NCI-H69 (cell line): ENCODE measurements at regions not wholly inside any gene's neighbourhood (a gene's known extent, or its start where the extent isn't known, plus 50 kb on each side); places are given as distances from the start of the nearest gene placed in this dataset.

Experiments
- DNase-seq: peaks from one replicate; lab custom pipeline; 2025; lab: John Stamatoyannopoulos, UW

DNA sequence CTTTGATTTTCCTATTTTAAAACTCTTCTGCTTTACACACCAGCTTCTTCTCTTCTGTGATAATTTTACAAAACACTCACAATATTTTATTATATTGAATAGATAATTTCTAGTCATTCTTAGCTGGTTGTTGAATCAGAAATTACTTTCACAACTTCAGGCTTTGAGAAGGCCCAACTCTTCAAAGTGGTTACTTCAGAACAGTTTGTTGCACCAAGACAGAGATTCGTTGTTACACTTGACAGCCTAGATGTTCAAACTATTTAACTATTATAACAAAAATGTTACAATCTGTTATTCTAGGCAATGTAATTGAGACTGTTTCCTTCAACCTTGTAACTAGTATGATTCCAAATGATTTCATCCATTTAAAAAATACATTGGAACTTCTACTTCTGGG is 333.2 kb upstream of the CHORDC1 start:
- DNase-seq = no peak

DNA sequence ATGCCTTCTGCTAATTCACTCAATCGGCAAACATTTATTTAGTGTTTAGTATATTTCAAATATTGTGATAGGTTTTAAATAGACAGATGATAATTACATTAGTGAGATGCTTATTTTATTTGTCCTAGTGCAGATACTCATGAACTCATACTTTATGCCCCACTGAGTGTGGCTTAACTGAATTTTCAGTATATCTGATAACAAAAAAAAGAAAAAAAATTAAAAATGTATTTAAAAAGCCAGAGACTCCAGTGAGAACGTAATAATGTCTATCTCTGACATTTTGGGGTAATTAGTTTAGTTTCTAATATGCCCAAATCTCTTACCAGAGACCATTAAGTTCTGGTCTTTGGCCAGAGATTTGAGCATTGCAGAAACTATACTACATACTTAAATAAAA is 332.6 kb upstream of the CHORDC1 start:
- DNase-seq = no peak

DNA sequence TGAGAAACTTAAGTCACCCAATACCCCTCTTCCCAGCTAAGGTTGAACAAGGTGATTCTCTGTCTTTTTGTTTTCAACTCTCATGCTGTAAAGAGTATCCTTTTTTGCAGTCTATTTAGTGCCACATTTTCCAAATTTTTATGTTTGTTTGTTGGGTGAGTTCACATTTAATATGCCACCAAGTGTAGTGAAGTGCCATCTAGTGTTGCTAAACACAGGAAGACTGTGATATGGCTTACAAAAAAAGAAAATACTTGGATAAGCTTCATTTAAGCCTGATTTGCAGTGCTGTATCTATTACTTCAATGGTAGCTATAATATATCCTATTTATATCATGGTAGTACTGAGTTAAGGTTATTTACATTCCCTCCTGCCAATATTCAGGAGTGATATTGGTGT is 319.2 kb upstream of the CHORDC1 start:
- DNase-seq = no peak

DNA sequence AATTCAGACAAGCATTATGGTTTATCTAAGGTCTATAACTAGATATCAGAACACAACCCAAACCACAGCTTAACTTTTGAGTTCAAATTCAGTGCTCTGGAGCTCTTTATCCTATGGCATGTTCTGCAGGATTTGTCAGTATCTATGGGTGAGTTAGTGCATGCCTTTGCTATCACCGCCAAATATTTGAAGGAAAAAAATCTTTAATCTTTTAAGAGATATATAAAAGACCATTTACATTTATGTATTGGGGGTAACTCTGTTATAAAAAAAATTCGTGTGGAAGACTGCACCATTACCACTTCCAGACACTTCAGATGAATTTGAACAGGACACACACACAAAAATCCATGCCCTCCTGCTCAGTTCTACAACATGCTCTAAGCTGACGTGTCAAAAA is 313.5 kb upstream of the CHORDC1 start:
- DNase-seq = no peak

DNA sequence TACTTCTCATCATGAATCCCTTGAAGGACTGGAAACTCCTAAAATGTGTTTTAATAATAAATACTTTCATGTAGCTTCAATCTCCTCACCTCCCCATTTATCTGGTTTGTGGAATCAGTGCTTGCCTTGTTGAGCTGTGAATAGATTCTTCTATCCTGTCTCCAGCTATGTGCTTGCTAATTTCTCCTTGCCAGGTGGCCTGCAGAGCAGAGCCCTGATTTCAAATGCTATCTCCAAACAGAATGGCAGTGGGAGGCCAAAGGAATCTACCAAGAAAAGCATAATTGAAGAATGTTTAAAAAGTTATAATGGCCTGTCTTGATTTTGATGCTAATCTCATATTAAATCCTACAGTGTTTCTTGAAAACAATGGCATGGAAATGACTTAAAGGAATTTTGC is 309.3 kb upstream of the CHORDC1 start:
- no peak for DNase-seq

DNA sequence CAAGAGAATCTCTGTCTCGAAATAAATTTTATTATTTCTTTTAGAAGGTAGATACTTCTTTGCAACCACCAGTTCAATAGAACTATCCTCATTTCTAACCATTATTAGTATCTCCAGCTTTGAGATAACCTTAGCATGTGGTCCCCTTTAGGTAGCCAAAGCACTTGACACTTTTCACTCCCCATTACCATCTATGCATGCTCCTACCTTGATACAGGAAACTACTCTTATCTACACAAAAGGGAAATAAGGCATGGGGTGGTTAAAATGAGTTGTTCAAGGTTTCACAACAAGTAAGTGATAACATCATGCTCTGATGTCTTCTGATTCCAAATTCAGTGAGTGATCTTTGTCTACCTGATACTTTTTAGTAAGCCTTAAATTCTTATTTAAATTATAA is 308.2 kb upstream of the CHORDC1 start:
- no peak for DNase-seq

DNA sequence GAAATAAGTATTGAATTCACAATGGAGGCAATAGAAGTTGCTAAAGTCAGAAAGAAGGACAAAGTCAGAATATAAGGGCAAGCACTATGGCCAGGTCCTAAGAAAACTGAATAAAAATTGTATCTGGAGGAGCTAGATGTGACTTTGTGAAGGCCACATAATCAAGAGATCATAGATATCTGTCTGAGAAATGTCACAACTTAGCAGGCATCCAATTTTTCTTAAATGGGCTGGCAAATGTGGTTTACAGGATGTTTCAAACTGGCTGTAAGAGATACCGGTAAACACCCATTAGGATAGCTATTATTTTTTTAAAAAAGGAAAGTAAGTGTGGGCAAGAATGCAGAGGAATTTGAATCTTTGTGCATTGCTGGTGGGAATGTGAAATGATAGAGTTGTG is 303.1 kb upstream of the CHORDC1 start:
- DNase-seq = no peak

DNA sequence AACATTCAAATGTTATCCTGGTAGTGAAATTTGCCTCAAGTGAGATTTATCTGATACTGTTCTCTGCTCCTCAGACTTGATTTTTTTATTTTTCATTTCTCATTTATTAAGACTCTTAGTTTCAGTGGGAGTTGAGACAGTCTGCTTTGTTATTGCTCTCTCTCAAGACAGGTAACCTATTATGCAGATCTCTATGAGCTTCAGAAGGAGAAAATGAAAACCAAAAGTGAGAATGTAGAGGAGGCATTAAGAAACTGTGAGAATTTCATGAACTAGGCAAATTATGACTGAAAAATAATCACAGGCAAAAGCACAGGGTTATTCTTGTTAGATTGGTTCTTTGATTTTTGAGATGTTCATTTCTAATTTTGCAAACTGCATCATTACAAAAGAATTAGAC is 290.0 kb upstream of the CHORDC1 start:
- DNase-seq = no peak

DNA sequence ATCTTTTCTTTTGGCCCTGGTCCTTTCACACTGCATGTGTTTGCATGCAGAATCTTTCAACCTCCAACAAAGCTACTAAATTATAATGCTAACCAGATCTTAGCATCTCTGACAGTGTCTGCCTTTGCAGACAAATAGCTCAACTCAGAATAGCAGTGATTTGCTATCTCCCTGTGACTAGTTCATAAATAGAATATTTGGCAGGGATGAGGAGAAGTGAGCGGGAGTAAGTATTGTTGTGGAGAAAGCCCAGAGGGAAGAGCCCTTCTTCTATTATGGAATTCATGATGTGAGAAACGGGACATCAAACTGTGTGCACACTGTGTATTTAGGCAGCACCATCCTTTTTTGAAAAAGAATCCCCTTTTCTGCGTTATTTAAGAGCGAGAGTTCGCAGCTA is 288.0 kb upstream of the CHORDC1 start:
- DNase-seq = no peak

DNA sequence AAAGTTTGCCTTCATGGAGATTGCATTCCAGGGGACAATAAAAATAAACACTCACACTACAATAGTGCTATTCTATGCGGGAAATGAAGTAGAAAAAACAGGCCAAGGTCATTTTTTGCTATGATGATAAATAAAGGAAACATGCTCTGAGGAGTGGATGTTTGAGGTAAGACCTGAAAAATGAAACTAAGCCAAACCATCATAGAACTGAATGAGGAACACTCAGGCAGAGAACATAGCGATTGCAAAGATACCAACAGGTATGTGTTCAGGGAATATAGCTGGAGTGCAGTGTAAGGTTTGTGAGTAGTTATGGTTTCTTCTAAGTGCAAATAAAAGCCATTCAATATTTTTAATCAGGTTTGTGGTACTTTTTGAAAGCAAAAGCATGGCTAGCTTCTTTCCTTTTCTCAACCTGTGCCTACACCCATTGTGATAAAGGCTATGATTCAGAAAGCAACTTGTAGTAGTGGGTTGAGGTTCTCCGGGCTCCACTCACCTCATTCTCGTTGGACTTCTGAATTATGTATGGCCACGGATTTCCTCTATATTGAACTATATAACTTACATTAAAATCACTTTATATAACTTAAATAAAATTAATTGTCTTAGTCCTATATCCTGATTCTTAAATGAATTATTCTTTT is 278.2 kb upstream of the CHORDC1 start:
- DNase-seq = no peak

DNA sequence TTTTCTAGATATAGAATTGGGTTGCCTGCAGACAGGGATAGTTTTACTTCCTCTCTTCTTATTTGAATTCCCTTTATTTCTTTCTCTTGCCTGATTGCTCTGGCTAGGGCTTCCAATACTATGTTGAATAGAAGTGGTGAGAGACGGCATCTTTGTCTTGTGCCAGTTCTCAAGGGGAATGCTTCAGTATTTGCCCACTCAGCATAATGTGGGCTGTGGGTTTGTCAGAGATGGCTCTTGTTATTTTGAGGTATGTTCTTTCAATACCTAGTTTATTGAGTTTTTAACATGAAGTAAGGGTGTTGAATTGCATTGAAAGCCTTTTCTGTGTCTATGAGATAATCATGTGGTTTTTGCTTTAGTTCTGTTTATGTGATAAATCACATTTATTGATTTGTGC is 273.9 kb upstream of the CHORDC1 start:
- DNase-seq = no peak

DNA sequence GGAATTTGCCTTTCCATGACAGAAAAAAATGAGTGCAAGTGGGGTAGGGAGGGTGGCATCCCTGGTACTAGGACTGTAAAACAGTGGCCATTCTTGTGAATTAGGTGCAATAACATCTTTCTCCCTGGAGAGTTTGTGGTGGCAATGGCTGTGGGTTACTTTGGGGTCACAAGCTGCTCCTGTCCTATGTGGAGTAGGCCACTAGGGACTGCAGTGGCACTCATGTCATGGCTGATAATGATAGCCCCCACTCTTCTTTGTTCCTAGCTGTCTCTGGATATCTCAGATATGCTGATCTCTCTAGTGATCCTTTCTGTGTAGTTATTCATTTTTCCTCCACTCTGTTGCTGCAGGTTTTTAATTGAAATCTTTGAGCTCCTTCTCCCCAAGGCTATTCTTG is 270.5 kb upstream of the CHORDC1 start:
- no peak for DNase-seq

DNA sequence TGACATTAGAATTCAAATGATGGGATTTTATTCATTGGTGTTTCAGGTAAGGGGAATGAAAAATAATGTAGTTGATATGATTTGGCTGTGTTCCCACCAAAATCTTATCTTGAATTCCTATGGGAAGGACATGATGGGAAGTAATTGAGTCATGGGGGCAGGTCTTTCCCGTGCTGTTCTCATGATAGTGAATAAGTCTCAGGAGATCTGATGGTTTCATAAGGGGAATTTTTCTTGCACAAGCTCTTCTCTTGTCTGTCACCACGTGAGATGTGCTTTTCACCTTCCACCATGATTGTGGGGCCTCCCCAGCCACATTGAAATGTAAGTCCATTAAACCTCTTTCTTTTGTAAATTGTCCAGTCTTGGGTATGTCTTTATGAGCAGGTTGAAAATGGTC is 268.6 kb upstream of the CHORDC1 start:
- no peak for DNase-seq

DNA sequence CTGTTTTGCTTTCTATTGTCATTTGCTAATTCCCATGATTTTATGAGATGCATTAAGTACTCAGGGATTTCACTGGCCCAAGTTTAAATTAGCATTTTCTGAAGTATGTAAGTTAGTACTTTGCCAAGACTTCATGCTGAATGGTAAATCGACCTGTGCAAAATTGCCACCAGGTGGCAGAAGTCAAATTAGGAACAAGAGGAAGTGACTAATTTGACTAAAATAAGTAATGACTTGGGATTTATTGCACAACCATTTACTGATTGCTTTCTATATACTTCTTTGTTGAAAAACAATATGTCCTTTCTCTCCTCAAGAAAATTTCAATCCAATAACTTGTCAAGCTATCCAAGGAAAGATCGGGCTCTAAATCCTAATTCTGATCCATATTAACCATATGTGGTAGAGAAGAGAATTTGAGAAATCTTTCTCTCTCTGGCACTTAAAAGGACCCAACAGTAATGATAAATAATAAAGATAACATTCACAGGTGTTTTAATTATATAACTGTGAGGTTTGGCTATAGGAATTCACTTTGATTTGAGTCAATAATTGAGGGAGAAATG is 253.7 kb upstream of the CHORDC1 start:
- peak; percentile 79 for DNase-seq

DNA sequence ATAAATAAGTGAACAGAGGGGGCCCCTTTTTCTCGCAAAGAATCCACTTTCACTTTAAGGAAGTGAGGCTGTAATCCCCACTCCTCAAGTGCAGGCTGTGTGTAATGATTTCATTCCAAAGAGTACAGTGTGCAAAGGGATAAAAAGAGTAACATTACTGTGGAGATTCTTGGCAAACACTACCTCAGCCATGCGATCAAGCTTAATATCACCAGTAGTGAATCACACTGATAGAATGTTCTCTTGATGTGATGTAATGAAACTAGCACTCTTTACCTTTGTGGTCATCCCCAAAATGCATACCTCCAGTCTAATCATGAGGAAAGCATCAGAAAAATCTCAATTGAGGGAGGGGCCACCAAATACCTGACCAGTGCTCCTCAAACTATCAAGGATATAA is 246.1 kb upstream of the CHORDC1 start:
- DNase-seq = no peak

DNA sequence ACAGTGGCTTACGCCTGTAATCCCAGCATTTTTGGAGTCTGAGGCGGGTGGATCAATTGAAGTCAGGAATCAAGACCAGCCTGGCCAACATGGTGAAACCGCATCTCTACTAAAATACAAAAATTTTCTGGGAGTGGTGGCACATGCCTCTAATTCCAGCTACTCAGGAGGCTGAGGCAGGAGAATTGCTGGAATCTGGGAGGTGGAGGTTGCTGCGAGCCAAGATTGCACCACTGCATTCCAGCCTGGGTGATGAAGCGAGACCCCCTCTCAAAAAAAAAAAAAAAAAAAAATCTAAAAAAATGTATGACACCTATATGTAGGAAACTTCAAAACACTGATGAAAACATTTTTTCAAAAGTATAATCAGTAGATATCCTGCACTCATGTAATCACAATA is 242.7 kb upstream of the CHORDC1 start:
- no peak for DNase-seq

DNA sequence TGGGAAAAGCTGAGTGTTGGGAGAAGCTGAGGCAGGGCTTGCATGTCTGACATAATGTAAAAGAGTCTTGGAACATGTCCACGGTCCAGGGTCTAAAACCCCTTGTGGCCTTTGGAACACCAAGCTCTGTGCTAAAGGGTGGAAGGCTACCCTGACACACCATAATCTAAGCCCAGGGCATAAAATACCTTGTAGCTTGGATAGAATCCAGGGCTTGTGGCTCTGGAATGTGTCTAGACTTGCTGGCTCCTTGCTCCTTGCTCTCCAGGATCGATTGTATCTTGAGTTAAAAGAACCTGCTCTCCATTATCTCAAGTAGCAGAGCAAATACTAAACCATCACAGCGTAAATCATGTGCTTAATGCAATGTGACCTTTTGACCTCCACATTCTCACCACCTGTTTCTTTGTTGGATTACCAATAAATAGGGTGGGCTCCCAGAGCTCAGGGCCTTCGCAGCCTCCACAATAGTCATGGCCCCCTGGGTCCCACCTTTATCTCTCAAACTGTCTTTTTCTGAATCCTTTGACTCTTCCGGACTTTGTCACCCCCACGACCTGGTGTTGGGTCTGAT is 232.6 kb upstream of the CHORDC1 start:
- DNase-seq = peak; percentile 78

DNA sequence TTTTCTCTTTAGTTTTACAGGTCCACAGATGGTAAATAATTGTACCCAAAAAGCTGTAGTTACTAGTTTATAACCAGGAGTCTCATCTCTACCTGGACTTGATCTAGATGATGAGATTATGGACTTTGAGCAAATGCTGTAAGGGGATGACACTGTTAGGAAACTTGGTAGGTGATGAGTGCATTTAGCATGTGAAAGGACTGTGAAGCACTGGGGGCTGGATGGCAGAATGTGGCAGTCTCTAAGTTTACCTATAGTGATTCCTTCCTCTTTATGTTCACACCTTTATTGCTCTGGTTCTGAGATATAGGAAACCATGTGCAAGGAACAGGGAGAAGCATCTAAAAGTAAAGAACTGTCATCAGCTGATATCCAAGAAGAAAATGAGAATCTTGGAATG is 230.7 kb upstream of the CHORDC1 start:
- DNase-seq = no peak

DNA sequence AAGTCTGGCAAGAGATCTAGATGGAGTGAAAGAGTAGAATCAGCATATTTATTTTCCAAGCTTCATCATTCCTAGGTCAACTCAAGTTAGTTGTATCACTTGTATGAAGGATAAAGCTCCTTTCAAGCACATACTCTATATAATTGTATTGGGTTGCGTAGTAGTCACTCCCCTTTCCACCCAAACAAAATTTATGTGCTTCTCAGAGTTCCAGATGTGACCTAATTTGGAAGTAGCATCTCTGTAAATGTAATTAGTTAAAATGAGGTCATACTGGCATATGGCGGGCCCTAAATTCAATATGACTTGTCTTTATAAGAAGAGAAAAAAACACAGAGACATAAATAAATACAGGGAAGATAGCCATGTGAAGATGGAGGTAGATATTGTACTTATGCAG is 226.8 kb upstream of the CHORDC1 start:
- DNase-seq = peak; percentile 67

DNA sequence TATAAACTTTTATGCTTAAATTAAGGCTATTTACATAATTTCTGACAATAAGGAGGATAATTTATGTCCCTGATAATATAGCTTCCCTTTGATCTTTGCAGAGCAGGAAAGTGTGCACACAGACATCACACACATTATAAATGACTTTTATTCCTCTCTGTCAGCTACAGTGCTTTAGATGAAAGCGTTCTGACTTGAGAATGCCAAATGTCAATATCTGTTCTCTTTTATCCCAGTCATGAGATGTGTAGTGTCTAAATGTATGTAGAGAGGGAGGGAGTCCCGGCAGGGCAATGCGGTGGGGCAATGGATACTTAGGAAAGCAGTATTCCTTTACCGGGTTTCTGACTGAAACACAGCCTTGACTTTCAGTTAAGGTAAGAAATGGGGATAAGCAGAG is 225.4 kb upstream of the CHORDC1 start:
- peak; percentile 73 for DNase-seq

DNA sequence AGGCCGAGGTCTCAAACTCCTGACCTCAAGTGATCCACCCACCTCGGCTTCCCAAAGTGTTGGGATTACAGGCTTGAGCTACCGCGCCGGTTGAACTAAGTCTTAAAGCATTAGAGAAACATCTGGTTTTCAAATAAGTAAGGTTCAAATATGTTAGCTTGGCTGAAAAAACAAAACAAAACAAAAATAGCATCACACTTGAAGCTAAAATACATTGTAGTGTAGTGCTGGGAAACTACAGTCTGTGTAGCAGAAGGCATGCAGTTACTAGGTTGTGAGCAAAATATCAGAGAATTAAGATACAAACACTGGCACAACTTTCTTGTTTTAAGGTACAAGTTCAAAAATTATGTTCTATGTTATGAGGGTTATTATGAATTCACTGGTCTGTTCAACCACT is 224.8 kb upstream of the CHORDC1 start:
- DNase-seq = no peak

DNA sequence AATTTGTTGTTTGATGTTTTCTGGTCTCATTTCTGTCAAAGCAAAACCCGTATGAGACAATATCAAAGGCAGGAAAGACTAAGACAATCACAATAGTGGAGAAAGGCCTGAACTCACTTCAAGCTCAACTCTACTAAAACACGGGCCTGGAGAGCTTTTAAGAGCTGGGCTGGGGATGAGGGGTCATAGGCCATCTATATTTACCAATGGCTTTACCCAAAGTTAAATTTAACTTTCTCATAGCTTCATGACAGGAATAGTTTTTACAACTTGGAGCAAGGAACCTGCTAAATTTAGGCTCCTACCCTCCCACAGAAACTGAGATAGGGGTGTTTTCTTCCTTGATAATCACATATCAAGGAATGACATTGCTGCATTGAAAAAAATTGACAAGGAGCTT is 223.4 kb upstream of the CHORDC1 start:
- no peak for DNase-seq

DNA sequence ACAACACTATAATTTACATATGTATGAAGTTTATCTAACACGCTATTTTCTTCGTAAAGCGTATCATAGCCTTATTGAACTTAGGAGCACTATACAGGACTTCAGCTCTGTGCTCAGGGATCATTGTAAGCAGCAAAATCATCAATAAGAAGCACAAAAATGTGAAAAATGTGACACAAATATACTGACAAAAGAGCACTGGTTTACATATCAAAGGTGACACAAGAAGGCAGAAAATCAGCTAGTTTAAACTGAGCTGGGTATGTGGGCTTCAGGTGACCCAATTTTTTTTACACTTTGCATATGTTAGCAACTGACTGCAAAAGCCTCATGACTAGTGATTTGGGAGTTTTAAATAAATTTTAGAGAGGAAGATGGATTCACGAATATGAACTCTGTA is 215.2 kb upstream of the CHORDC1 start:
- DNase-seq = no peak

DNA sequence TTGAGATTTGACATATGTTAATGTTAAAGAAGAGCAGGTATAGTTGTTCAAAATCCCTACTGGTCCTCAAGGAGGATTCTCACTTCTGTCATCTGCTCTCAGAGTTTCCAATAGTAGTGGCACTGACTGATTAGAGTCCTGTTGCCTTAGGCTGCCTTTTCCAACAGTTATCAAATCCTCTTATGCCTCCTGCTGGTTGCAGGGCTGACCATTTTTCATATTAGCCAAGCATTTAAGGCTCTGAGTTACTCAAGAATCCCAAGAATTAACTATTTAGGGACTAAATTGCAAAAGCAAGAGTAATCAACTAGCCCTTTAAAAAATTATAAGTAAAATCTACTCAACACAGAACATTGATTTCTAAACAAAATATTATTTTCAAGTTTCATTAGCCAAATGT is 212.0 kb upstream of the CHORDC1 start:
- peak; percentile 69 for DNase-seq
